HepG2 (cell line): ENCODE measurements at regions not wholly inside any gene's neighbourhood (a gene's known extent, or its start where the extent isn't known, plus 50 kb on each side); places are given as distances from the start of the nearest gene placed in this dataset.

ENCODE experiments used
- ATAC-seq: fragments of 200-7000 bp; cut with Tn5 transposase; 3 replicates; pipeline ENCODE4 v1.9.1; 2020; ENCODE audit warnings: mild to moderate bottlenecking, moderate library complexity
- BruUV-seq: library from RNA; stranded (reverse); fragments of 400-500 nt; replicated peaks from 2 replicates; lab custom pipeline; 2021; lab: Mats Ljungman, UMichigan
- CTCF ChIA-PET: fragments of 300-600 bp; formaldehyde crosslinking; extraction: SDS; loops from one replicate; lab custom pipeline; 2021; ENCODE audit warnings: low total read pairs, inconsistent platforms, low intra/inter-chr PET ratio; lab: Yijun Ruan, JAX
- POLR2A ChIA-PET: fragments of 350-600 bp; sonication (Branson Sonifier 250); formaldehyde crosslinking; loops from one replicate; lab custom pipeline; 2020; ENCODE audit warnings: antibody characterized with exemption, inconsistent platforms; lab: Yijun Ruan, JAX
- DNase-seq: peaks from one replicate; pipeline ENCODE4 v3.0.0-alpha.2; 2015; ENCODE audit warnings: low spot score
- FAIRE-seq: peaks from 3 replicates; lab custom pipeline; 2011; peaks lifted over from hg19 to GRCh38; lab: Jason Lieb, UNC
- H2AFZ ChIP-seq: one replicate; pipeline ENCODE4 v1.6.1; 2011; ENCODE audit warnings: low read length, inconsistent platforms
- H3K27ac ChIP-seq: fragments of 300-600 bp; 3 replicates; pipeline ENCODE4 v1.8.0; 2011; ENCODE audit warnings: mixed run types, mild to moderate bottlenecking, mixed read lengths, low read length, inconsistent platforms; ENCODE audit not compliant: insufficient read depth; ENCODE audit errors: extremely low read length
- H3K27me3 ChIP-seq, 2 experiments: fragments of 200-600 bp in 1 of 2; 2 replicates in 1 of 2; 3 replicates in 1 of 2; pipeline versions ENCODE4 v1.6.0 to v1.8.0; 2011; ENCODE audit warnings: low read length in 2 of 2, mild to moderate bottlenecking in 2 of 2, moderate library complexity in 2 of 2, inconsistent platforms in 1 of 2; ENCODE audit not compliant: insufficient read depth in 2 of 2, control insufficient read depth in 1 of 2
- H3K36me3 ChIP-seq, 2 experiments: fragments of 200-600 bp in 1 of 2; replicated peaks in 1 of 2; 2 replicates in 1 of 2; 3 replicates in 1 of 2; pipeline versions ENCODE4 v1.5.1 to v1.8.0; 2011; ENCODE audit warnings: low read length in 2 of 2, inconsistent platforms in 1 of 2; ENCODE audit not compliant: insufficient read depth in 2 of 2, control insufficient read depth in 1 of 2
- H3K4me1 ChIP-seq: 2 replicates; pipeline ENCODE4 v1.5.1; 2012; ENCODE audit warnings: low read length, inconsistent platforms; ENCODE audit not compliant: insufficient read depth
- H3K4me2 ChIP-seq: 2 replicates; pipeline ENCODE4 v1.6.0; 2011; ENCODE audit warnings: low read depth, low read length, inconsistent platforms
- H3K4me3 ChIP-seq, 3 experiments: fragments of 200-600 bp in 1 of 3; sonication (generic), shearing (Covaris generic) in 1 of 3; replicated peaks in 1 of 3; 2 replicates each; pipeline ENCODE4 v1.5.1; 2011 to 2016; ENCODE audit warnings: low read length in 3 of 3, inconsistent platforms in 2 of 3, low read depth in 2 of 3, mild to moderate bottlenecking in 2 of 3, control low read depth in 1 of 3, mixed read lengths in 1 of 3; ENCODE audit not compliant: insufficient read depth in 1 of 3
- H3K79me2 ChIP-seq: one replicate; pipeline ENCODE4 v1.6.1; 2011; ENCODE audit warnings: low read length, inconsistent platforms; ENCODE audit not compliant: insufficient read depth
- H3K9ac ChIP-seq: 2 replicates; pipeline ENCODE4 v1.6.0; 2011; ENCODE audit warnings: mild to moderate bottlenecking, low read depth, low read length, inconsistent platforms; ENCODE audit not compliant: insufficient read depth
- H3K9me3 ChIP-seq: 2 replicates; pipeline ENCODE4 v1.5.1; 2012; ENCODE audit warnings: mild to moderate bottlenecking, low read length
- H4K20me1 ChIP-seq: 2 replicates; pipeline ENCODE4 v1.6.0; 2011; ENCODE audit warnings: inconsistent platforms, mild to moderate bottlenecking, low read length, moderate library complexity; ENCODE audit not compliant: insufficient read depth
- ARNT ChIP-seq: fragments of 450-650 bp; IDR thresholded peaks from 2 replicates; pipeline ENCODE4 v1.6.1; 2017
- CBX1 ChIP-seq: IDR thresholded peaks from one replicate; pipeline ENCODE4 v1.6.1; 2016; ENCODE audit warnings: antibody characterized with exemption, low read depth
- KAT2B ChIP-seq: fragments of 150-350 bp; IDR thresholded peaks from 2 replicates; pipeline ENCODE4 v1.6.1; 2014; ENCODE audit warnings: low read depth, low read length, borderline replicate concordance
- KLF6 ChIP-seq: IDR thresholded peaks from 2 replicates; pipeline ENCODE4 v1.8.0; 2016; ENCODE audit warnings: missing biosample characterization, missing genetic modification reagents
- MED13 ChIP-seq: sonication (generic); formaldehyde crosslinking; IDR thresholded peaks from 2 replicates; pipeline ENCODE4 v1.5.0; 2020; ENCODE audit warnings: missing genetic modification reagents
- MEIS2 ChIP-seq: sonication (generic); formaldehyde crosslinking; IDR thresholded peaks from 2 replicates; pipeline ENCODE4 v1.9.0; 2021; ENCODE audit warnings: mild to moderate bottlenecking, missing genetic modification reagents
- RBAK ChIP-seq: sonication (generic); formaldehyde crosslinking; IDR thresholded peaks from 2 replicates; pipeline ENCODE4 v1.5.1; 2020; ENCODE audit warnings: mild to moderate bottlenecking, missing genetic modification reagents
- ZBTB38 ChIP-seq: sonication (generic); formaldehyde crosslinking; IDR thresholded peaks from 2 replicates; pipeline ENCODE4 v1.5.1; 2020; ENCODE audit warnings: mild to moderate bottlenecking, missing genetic modification reagents
- ZFYVE20 ChIP-seq: sonication (generic); formaldehyde crosslinking; IDR thresholded peaks from 2 replicates; pipeline ENCODE4 v1.8.0; 2023; ENCODE audit warnings: low read depth, mild to moderate bottlenecking, moderate library complexity, missing genetic modification reagents, borderline replicate concordance
- ZNF772 ChIP-seq: sonication (generic); formaldehyde crosslinking; IDR thresholded peaks from 2 replicates; pipeline ENCODE4 v1.5.0; 2020; ENCODE audit warnings: mild to moderate bottlenecking, missing genetic modification reagents
- ZNF773 ChIP-seq: sonication (generic); formaldehyde crosslinking; IDR thresholded peaks from 2 replicates; pipeline ENCODE4 v1.4.0; 2020; ENCODE audit warnings: missing genetic modification reagents, borderline replicate concordance
- ZZZ3 ChIP-seq: sonication (generic); formaldehyde crosslinking; IDR thresholded peaks from 2 replicates; pipeline ENCODE4 v1.4.0; 2020; ENCODE audit warnings: missing genetic modification reagents, mild to moderate bottlenecking, borderline replicate concordance
- WGBS: methylation state at CpG from one replicate; pipeline ENCODE4 v1.1.6; 2017; ENCODE audit warnings: low lambda C conversion rate; 5-methylcytosine and 5-hydroxymethylcytosine counted together
- in situ Hi-C: cut with HindIII; loops from 2 replicates; pipeline ENCODE4 v1.10.0; 2017; ENCODE audit warnings: low pct_unique_long_range_greater_than_20kb; ENCODE audit not compliant: extremely low pct_ligation_motif_present
- intact Hi-C: fragments of 100-400 bp; cut with micrococcal nuclease; formaldehyde crosslinking; loops from one replicate; pipeline ENCODE4 v1.10.0; 2022; ENCODE audit not compliant: unreplicated experiment
- TF ChIP-seq, protein P1 (sequence below): fragments of 450-650 bp; IDR thresholded peaks from 2 replicates; pipeline ENCODE4 v1.6.1; 2017; ENCODE audit warnings: mild to moderate bottlenecking
- TF ChIP-seq, protein P2 (sequence below): sonication (generic); formaldehyde crosslinking; IDR thresholded peaks from 2 replicates; pipeline ENCODE4 v1.4.0; 2020; ENCODE audit warnings: mild to moderate bottlenecking, missing genetic modification reagents
- TF ChIP-seq, protein P3 (sequence below): IDR thresholded peaks from 2 replicates; pipeline ENCODE4 v1.6.1; 2016; ENCODE audit warnings: missing genetic modification reagents, missing compliant biosample characterization
- TF ChIP-seq, protein P4 (sequence below): sonication (generic); formaldehyde crosslinking; IDR thresholded peaks from 2 replicates; pipeline ENCODE4 v1.4.0; 2020; ENCODE audit warnings: missing genetic modification reagents, borderline replicate concordance
- TF ChIP-seq, protein P5 (sequence below): sonication (generic); formaldehyde crosslinking; conservative IDR thresholded peaks from 2 replicates; pipeline ENCODE4 v1.8.1; 2023; ENCODE audit warnings: missing genetic modification reagents

DNA sequence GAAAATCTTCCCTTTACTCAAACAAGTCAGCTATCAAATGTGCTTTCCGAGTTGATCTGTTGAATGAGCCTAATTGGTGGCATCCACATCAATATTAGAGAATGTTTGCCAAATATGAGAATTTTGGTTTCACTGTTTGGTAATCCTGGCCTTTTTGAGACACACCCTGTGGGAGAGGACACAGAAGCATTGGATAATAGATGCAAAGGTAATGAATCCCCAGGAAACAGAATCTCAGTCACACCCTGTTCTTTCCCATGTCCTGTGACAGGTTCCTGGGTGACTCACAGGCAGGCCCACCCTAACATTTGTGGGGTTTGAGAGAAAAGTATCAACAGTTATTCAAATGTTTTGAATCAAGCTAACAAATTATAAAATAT, 99.8 kb upstream of the PELI1 start:
- Histone ChIP-seq H3K36me3 (no peaks in the 10 kb centered on the region), H4K20me1 (no peaks in the 10 kb centered on the region), H3K4me1 (peaks cover 9% of the 10 kb centered on the region), H3K27me3 (no peaks in the 10 kb centered on the region), H3K4me2 (no peak overlapping the region), H3K79me2 (no peaks in the 10 kb centered on the region), H2AFZ (no peak overlapping the region), H3K9me3 (no peaks in the 10 kb centered on the region), H3K27ac (no peak overlapping the region), H3K4me3 (no peak overlapping the region), H3K9ac (no peak overlapping the region)
- no peak for FAIRE-seq
- no peak for DNase-seq
- in situ Hi-C loops (no loop called here), intact Hi-C loops (no loop called here)
- no peak for ATAC-seq
- no peak for TF ChIP-seq ZNF773 (CRISPR knock-in tag)
- TF ChIP-seq ARNT, result no peak
- TF ChIP-seq CBX1, result no peak
- no peak for TF ChIP-seq KAT2B
- no peak for TF ChIP-seq RBAK (CRISPR knock-in tag)
- TF ChIP-seq, protein P1, sequence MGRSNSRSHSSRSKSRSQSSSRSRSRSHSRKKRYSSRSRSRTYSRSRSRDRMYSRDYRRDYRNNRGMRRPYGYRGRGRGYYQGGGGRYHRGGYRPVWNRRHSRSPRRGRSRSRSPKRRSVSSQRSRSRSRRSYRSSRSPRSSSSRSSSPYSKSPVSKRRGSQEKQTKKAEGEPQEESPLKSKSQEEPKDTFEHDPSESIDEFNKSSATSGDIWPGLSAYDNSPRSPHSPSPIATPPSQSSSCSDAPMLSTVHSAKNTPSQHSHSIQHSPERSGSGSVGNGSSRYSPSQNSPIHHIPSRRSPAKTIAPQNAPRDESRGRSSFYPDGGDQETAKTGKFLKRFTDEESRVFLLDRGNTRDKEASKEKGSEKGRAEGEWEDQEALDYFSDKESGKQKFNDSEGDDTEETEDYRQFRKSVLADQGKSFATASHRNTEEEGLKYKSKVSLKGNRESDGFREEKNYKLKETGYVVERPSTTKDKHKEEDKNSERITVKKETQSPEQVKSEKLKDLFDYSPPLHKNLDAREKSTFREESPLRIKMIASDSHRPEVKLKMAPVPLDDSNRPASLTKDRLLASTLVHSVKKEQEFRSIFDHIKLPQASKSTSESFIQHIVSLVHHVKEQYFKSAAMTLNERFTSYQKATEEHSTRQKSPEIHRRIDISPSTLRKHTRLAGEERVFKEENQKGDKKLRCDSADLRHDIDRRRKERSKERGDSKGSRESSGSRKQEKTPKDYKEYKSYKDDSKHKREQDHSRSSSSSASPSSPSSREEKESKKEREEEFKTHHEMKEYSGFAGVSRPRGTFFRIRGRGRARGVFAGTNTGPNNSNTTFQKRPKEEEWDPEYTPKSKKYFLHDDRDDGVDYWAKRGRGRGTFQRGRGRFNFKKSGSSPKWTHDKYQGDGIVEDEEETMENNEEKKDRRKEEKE, result no peak
- TF ChIP-seq, protein P2, sequence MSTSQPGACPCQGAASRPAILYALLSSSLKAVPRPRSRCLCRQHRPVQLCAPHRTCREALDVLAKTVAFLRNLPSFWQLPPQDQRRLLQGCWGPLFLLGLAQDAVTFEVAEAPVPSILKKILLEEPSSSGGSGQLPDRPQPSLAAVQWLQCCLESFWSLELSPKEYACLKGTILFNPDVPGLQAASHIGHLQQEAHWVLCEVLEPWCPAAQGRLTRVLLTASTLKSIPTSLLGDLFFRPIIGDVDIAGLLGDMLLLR (CRISPR knock-in tag), result no peak
- no peak for TF ChIP-seq ZNF772 (CRISPR knock-in tag)
- no peak for TF ChIP-seq MED13 (CRISPR knock-in tag)
- no peak for TF ChIP-seq ZBTB38 (CRISPR knock-in tag)
- no peak for TF ChIP-seq ZZZ3
- TF ChIP-seq, protein P3, sequence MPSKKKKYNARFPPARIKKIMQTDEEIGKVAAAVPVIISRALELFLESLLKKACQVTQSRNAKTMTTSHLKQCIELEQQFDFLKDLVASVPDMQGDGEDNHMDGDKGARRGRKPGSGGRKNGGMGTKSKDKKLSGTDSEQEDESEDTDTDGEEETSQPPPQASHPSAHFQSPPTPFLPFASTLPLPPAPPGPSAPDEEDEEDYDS, result no peak
- TF ChIP-seq, protein P4, sequence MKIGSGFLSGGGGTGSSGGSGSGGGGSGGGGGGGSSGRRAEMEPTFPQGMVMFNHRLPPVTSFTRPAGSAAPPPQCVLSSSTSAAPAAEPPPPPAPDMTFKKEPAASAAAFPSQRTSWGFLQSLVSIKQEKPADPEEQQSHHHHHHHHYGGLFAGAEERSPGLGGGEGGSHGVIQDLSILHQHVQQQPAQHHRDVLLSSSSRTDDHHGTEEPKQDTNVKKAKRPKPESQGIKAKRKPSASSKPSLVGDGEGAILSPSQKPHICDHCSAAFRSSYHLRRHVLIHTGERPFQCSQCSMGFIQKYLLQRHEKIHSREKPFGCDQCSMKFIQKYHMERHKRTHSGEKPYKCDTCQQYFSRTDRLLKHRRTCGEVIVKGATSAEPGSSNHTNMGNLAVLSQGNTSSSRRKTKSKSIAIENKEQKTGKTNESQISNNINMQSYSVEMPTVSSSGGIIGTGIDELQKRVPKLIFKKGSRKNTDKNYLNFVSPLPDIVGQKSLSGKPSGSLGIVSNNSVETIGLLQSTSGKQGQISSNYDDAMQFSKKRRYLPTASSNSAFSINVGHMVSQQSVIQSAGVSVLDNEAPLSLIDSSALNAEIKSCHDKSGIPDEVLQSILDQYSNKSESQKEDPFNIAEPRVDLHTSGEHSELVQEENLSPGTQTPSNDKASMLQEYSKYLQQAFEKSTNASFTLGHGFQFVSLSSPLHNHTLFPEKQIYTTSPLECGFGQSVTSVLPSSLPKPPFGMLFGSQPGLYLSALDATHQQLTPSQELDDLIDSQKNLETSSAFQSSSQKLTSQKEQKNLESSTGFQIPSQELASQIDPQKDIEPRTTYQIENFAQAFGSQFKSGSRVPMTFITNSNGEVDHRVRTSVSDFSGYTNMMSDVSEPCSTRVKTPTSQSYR (CRISPR knock-in tag), result no peak
- TF ChIP-seq, protein P5, sequence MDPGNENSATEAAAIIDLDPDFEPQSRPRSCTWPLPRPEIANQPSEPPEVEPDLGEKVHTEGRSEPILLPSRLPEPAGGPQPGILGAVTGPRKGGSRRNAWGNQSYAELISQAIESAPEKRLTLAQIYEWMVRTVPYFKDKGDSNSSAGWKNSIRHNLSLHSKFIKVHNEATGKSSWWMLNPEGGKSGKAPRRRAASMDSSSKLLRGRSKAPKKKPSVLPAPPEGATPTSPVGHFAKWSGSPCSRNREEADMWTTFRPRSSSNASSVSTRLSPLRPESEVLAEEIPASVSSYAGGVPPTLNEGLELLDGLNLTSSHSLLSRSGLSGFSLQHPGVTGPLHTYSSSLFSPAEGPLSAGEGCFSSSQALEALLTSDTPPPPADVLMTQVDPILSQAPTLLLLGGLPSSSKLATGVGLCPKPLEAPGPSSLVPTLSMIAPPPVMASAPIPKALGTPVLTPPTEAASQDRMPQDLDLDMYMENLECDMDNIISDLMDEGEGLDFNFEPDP (CRISPR knock-in tag), result no peak
- TF ChIP-seq MEIS2, result no peak
- no peak for TF ChIP-seq ZFYVE20 (CRISPR knock-in tag)
- TF ChIP-seq KLF6 (CRISPR knock-in tag), result no peak
- BruUV-seq, result no TSS peak
- POLR2A ChIA-PET, result no interaction called here
- CTCF ChIA-PET, result no interaction called here
- 29% methylated on average over 1 of the region's 1 CpG for WGBS
